SK-N-SH (cell line): ENCODE measurements at regions not wholly inside any gene's neighbourhood (a gene's known extent, or its start where the extent isn't known, plus 50 kb on each side); places are given as distances from the start of the nearest gene placed in this dataset.

Experiments used
- CTCF ChIP-seq: fragments of 200-600 bp; sonication (generic); IDR thresholded peaks from 2 replicates; pipeline ENCODE4 v1.6.1; 2017; ENCODE audit warnings: antibody characterized with exemption, mild to moderate bottlenecking, moderate library complexity
- JUND ChIP-seq: IDR thresholded peaks from 2 replicates; pipeline ENCODE4 v1.4.0; 2012
- PBX3 ChIP-seq: IDR thresholded peaks from 2 replicates; pipeline ENCODE4; 2012
- POLR2AphosphoS5 ChIP-seq: IDR thresholded peaks from 2 replicates; pipeline ENCODE4 v1.6.1; 2012; ENCODE audit warnings: low read depth, low read length
- RAD21 ChIP-seq: IDR thresholded peaks from 2 replicates; pipeline ENCODE4 v1.6.1; 2012; ENCODE audit warnings: mild to moderate bottlenecking, low read length
- SIN3A ChIP-seq: IDR thresholded peaks from 2 replicates; pipeline ENCODE4 v1.6.1; 2012; ENCODE audit warnings: low read depth, mild to moderate bottlenecking, low read length, moderate library complexity, borderline replicate concordance

- no peak for TF ChIP-seq POLR2AphosphoS5
- TF ChIP-seq CTCF = no peak
- TF ChIP-seq PBX3 = no peak
- no peak for TF ChIP-seq RAD21
- no peak for TF ChIP-seq SIN3A
- no peak for TF ChIP-seq JUND
These were observed 65.6 kb upstream of the DUSP21 start for GRCh38 chrX:44778254-44778653.
